Panc1 (cell line): ENCODE measurements at regions not wholly inside any gene's neighbourhood (a gene's known extent, or its start where the extent isn't known, plus 50 kb on each side); places are given as distances from the start of the nearest gene placed in this dataset.

Experiments used
- ATAC-seq: fragments of 200-7000 bp; cut with Tn5 transposase; 2 replicates; pipeline ENCODE4 v1.9.1; 2020; ENCODE audit warnings: mild to moderate bottlenecking, moderate library complexity
- BruUV-seq: library from RNA; stranded (reverse); fragments of 400-500 nt; replicated peaks from 2 replicates; lab custom pipeline; 2021; lab: Mats Ljungman, UMichigan
- CTCF ChIA-PET: fragments of 300-600 bp; sonication (Branson Sonifier 250); formaldehyde crosslinking; loops from one replicate; lab custom pipeline; 2022; ENCODE audit warnings: antibody characterized with exemption; lab: Charles Lee
- POLR2A ChIA-PET: fragments of 300-600 bp; sonication (Branson Sonifier 250); formaldehyde crosslinking; loops from one replicate; lab custom pipeline; 2022; ENCODE audit warnings: antibody characterized with exemption; lab: Charles Lee
- DNase-seq: peaks from one replicate; pipeline ENCODE4 v3.0.0-alpha.2; 2010; ENCODE audit warnings: low read depth, low spot score
- H3K27ac ChIP-seq: 2 replicates; pipeline ENCODE4 v1.5.1; 2011; ENCODE audit warnings: mild to moderate bottlenecking, low read length, inconsistent platforms
- H3K27me3 ChIP-seq: fragments of 200-500 bp; sonication (Bioruptor generic); 2 replicates; pipeline ENCODE4 v1.6.0; 2014; ENCODE audit warnings: low read length, inconsistent platforms; ENCODE audit not compliant: control insufficient read depth, insufficient read depth
- H3K36me3 ChIP-seq: fragments of 200-500 bp; sonication (Bioruptor generic); 2 replicates; pipeline ENCODE4 v1.5.1; 2014; ENCODE audit warnings: inconsistent platforms, mild to moderate bottlenecking, low read length, moderate library complexity; ENCODE audit not compliant: control insufficient read depth, insufficient read depth
- H3K4me1 ChIP-seq: 2 replicates; pipeline ENCODE4 v1.5.1; 2011; ENCODE audit warnings: inconsistent platforms, mild to moderate bottlenecking, low read length, moderate library complexity; ENCODE audit not compliant: control insufficient read depth, insufficient read depth
- H3K4me3 ChIP-seq, 2 experiments: 2 replicates each; pipeline ENCODE4 v1.5.1; 2011 to 2012; ENCODE audit warnings: low read depth in 2 of 2, low read length in 2 of 2, mild to moderate bottlenecking in 2 of 2, inconsistent platforms in 1 of 2, moderate library complexity in 1 of 2
- H3K9me3 ChIP-seq: fragments of 200-500 bp; sonication (Bioruptor generic); 2 replicates; pipeline ENCODE4 v1.5.1; 2014; ENCODE audit warnings: low read depth, mild to moderate bottlenecking, inconsistent platforms, low read length, moderate library complexity; ENCODE audit not compliant: control insufficient read depth, insufficient read depth
- POLR2AphosphoS5 ChIP-seq: IDR thresholded peaks from 2 replicates; pipeline ENCODE4 v1.6.1; 2012; ENCODE audit warnings: mild to moderate bottlenecking, low read depth, low read length, moderate library complexity
- SIN3A ChIP-seq: IDR thresholded peaks from 2 replicates; pipeline ENCODE4 v1.6.1; 2012; ENCODE audit warnings: low read depth, mild to moderate bottlenecking, low read length, moderate library complexity, borderline replicate concordance; ENCODE audit not compliant: insufficient read depth
- TCF7L2 ChIP-seq: IDR thresholded peaks from 2 replicates; pipeline ENCODE4 v1.6.1; 2011; ENCODE audit warnings: mild to moderate bottlenecking, low read depth, low read length, inconsistent platforms
- in situ Hi-C: cut with HindIII; loops from 2 replicates; pipeline ENCODE4 v1.10.0; 2016; ENCODE audit warnings: low sequenced_read_pairs, low pct_unique_long_range_greater_than_20kb
- intact Hi-C: fragments of 100-400 bp; cut with micrococcal nuclease; formaldehyde crosslinking; loops from one replicate; pipeline ENCODE4 v1.10.0; 2022; ENCODE audit not compliant: unreplicated experiment
- TF ChIP-seq, protein P1 (sequence below), 2 experiments: IDR thresholded peaks; 2 replicates each; pipeline ENCODE4 v1.6.1; 2011 to 2012; ENCODE audit warnings: low read depth in 2 of 2, control low read depth in 1 of 2, low read length in 1 of 2, mild to moderate bottlenecking in 1 of 2, moderate library complexity in 1 of 2; ENCODE audit not compliant: insufficient read depth in 1 of 2
- TF ChIP-seq, protein P2 (sequence below): fragments of 450-650 bp; IDR thresholded peaks from 2 replicates; pipeline ENCODE4 v1.5.1; 2017; ENCODE audit warnings: mild to moderate bottlenecking

DNA sequence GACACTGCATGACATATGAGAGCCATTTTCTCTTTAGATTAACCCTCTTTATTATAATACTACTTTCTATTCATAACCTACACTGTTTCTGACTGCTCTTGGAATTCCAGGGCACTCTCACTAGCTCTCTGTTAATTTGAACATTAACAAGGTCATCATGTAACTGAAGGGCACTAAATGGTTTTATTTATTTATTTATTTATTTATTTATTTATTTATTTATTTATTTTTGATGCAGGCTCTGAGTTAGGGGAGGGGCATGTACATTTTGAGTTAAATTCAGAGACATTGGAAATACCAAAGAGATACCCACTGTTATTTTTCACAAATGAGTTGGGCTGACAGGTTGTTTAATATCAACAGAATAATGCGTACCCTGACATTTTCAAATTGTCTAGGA, 1038.7 kb upstream of the NRXN1 start:
- ChIA-PET POLR2A (no interaction called here), CTCF (no interaction called here)
- no peaks in the 10 kb centered on the region for H3K27me3 ChIP-seq
- no peak for ATAC-seq
- DNase-seq: no peak
- no peaks in the 10 kb centered on the region for H3K9me3 ChIP-seq
- BruUV-seq: no TSS peak
- H3K36me3 ChIP-seq: no peaks in the 10 kb centered on the region
- H3K27ac ChIP-seq: no peak overlapping the region
- TF ChIP-seq, protein P1, sequence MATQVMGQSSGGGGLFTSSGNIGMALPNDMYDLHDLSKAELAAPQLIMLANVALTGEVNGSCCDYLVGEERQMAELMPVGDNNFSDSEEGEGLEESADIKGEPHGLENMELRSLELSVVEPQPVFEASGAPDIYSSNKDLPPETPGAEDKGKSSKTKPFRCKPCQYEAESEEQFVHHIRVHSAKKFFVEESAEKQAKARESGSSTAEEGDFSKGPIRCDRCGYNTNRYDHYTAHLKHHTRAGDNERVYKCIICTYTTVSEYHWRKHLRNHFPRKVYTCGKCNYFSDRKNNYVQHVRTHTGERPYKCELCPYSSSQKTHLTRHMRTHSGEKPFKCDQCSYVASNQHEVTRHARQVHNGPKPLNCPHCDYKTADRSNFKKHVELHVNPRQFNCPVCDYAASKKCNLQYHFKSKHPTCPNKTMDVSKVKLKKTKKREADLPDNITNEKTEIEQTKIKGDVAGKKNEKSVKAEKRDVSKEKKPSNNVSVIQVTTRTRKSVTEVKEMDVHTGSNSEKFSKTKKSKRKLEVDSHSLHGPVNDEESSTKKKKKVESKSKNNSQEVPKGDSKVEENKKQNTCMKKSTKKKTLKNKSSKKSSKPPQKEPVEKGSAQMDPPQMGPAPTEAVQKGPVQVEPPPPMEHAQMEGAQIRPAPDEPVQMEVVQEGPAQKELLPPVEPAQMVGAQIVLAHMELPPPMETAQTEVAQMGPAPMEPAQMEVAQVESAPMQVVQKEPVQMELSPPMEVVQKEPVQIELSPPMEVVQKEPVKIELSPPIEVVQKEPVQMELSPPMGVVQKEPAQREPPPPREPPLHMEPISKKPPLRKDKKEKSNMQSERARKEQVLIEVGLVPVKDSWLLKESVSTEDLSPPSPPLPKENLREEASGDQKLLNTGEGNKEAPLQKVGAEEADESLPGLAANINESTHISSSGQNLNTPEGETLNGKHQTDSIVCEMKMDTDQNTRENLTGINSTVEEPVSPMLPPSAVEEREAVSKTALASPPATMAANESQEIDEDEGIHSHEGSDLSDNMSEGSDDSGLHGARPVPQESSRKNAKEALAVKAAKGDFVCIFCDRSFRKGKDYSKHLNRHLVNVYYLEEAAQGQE (IDR thresholded peaks at IDR 0.05; ENCODE audit: insufficient read depth in 1 of 2, low read depth in 2 of 2, low read length in 1 of 2): no peak
- TF ChIP-seq TCF7L2 (no peak), POLR2AphosphoS5 (no peak), SIN3A (no peak)
- TF ChIP-seq, protein P2, sequence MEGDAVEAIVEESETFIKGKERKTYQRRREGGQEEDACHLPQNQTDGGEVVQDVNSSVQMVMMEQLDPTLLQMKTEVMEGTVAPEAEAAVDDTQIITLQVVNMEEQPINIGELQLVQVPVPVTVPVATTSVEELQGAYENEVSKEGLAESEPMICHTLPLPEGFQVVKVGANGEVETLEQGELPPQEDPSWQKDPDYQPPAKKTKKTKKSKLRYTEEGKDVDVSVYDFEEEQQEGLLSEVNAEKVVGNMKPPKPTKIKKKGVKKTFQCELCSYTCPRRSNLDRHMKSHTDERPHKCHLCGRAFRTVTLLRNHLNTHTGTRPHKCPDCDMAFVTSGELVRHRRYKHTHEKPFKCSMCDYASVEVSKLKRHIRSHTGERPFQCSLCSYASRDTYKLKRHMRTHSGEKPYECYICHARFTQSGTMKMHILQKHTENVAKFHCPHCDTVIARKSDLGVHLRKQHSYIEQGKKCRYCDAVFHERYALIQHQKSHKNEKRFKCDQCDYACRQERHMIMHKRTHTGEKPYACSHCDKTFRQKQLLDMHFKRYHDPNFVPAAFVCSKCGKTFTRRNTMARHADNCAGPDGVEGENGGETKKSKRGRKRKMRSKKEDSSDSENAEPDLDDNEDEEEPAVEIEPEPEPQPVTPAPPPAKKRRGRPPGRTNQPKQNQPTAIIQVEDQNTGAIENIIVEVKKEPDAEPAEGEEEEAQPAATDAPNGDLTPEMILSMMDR: no peak
- no peak overlapping the region for H3K4me3 ChIP-seq
- no peaks in the 10 kb centered on the region for H3K4me1 ChIP-seq
- in situ Hi-C loops: no loop called here
- intact Hi-C loops: no loop called here

DNA sequence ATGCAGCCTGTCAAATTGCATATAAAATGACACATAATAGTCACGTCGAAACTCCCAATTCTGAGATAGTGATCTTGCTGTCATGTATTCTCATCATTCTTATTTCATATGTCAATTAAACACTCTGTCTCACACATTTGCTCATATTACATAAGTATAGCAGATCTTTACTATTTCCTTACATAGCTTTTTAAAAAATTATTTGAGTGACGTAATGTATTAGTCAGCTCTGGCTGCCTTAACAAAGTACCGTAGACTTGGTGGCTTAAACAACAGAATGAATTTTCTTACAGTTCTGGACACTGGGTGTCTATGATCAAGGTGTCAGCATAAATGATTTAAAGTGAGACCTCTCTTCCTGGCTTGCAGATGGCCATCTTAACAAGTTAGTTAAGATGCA, 1032.3 kb upstream of the NRXN1 start:
- no peak overlapping the region for H3K4me3 ChIP-seq
- intact Hi-C loops: no loop called here
- DNase-seq: no peak
- no peaks in the 10 kb centered on the region for H3K27me3 ChIP-seq
- ATAC-seq: no peak
- no peaks in the 10 kb centered on the region for H3K4me1 ChIP-seq
- no peaks in the 10 kb centered on the region for H3K9me3 ChIP-seq
- in situ Hi-C loops: no loop called here
- no TSS peak for BruUV-seq
- TF ChIP-seq TCF7L2: no peak
- TF ChIP-seq, protein P2: no peak
- no peak for TF ChIP-seq POLR2AphosphoS5
- TF ChIP-seq, protein P1 (IDR thresholded peaks at IDR 0.05; ENCODE audit: insufficient read depth in 1 of 2, low read depth in 2 of 2, low read length in 1 of 2): no peak
- TF ChIP-seq SIN3A: no peak
- POLR2A ChIA-PET: no interaction called here
- CTCF ChIA-PET: no interaction called here
- no peaks in the 10 kb centered on the region for H3K36me3 ChIP-seq
- H3K27ac ChIP-seq: no peak overlapping the region
